ENCODE measurements at regions not wholly inside any gene's neighbourhood (a gene's known extent, or its start where the extent isn't known, plus 50 kb on each side); places are given as distances from the start of the nearest gene placed in this dataset.

- DNase-seq (no peak), ATAC-seq (ENCODE audit: poor library complexity) (no peak)
- Mint-ChIP-seq H3K4me3 (no peak overlapping the region), H3K9me3 (peaks cover 9% of the 10 kb centered on the region), H3K36me3 (ENCODE audit: low read depth) (no peaks in the 10 kb centered on the region), H3K27me3 (no peaks in the 10 kb centered on the region), H3K27ac (no peak overlapping the region), H3K4me1 (ENCODE audit: low read depth) (no peaks in the 10 kb centered on the region)
- Histone ChIP-seq H3K27me3 (ENCODE audit: control insufficient read depth in 1 of 2, insufficient read depth in 2 of 2, low read length in 2 of 2) (no peaks in the 10 kb centered on the region), H3K4me3 (ENCODE audit: low read length) (no peak overlapping the region), H3K27ac (ENCODE audit: low read depth in 1 of 2, low read length in 2 of 2) (no peak overlapping the region), H3K4me1 (ENCODE audit: insufficient read depth, low read length) (no peaks in the 10 kb centered on the region), H3K36me3 (ENCODE audit: insufficient read depth, low read length) (no peaks in the 10 kb centered on the region), H3K9me3 (ENCODE audit: control insufficient read depth in 1 of 2, insufficient read depth in 1 of 2, low read length in 2 of 2) (peaks cover 7 to 10% of the 10 kb centered on the region in 2 experiments)
- ChIA-PET CTCF (no interaction called here), POLR2A (no interaction called here)
- intact Hi-C loops (cut with DNase I, micrococcal nuclease), result no loop called here
- no peak for TF ChIP-seq CTCF (IDR thresholded peaks at IDR 0.05)
Observed at GRCh38 chr22:34017205-34017604, 96.9 kb upstream of the LARGE1 start.

GRCh38 chr22:34019190-34019845, 99.0 kb upstream of the LARGE1 start:
- no peaks in the 10 kb centered on the region for H3K27me3 Mint-ChIP-seq
- H3K27ac Mint-ChIP-seq, result no peak overlapping the region
- CTCF ChIA-PET, result no interaction called here
- no peak overlapping the region for H3K27ac ChIP-seq (ENCODE audit: low read depth in 1 of 2, low read length in 2 of 2)
- H3K27me3 ChIP-seq (ENCODE audit: control insufficient read depth in 1 of 2, insufficient read depth in 2 of 2, low read length in 2 of 2), result no peaks in the 10 kb centered on the region
- H3K9me3 Mint-ChIP-seq, result peaks cover 12% of the 10 kb centered on the region
- H3K4me3 ChIP-seq (ENCODE audit: low read length), result no peak overlapping the region
- DNase-seq (no peak), ATAC-seq (ENCODE audit: poor library complexity) (no peak)
- H3K4me3 Mint-ChIP-seq, result no peak overlapping the region
- intact Hi-C loops (cut with DNase I, micrococcal nuclease), result no loop called here
- no peaks in the 10 kb centered on the region for H3K36me3 Mint-ChIP-seq (ENCODE audit: low read depth)
- no peak for TF ChIP-seq CTCF (IDR thresholded peaks at IDR 0.05)
- POLR2A ChIA-PET, result no interaction called here
- H3K4me1 ChIP-seq (ENCODE audit: insufficient read depth, low read length), result no peaks in the 10 kb centered on the region
- no peaks in the 10 kb centered on the region for H3K36me3 ChIP-seq (ENCODE audit: insufficient read depth, low read length)
- H3K9me3 ChIP-seq (ENCODE audit: control insufficient read depth in 1 of 2, insufficient read depth in 1 of 2, low read length in 2 of 2), result peaks cover 0 to 10% of the 10 kb centered on the region in 2 experiments
- H3K4me1 Mint-ChIP-seq (ENCODE audit: low read depth), result no peaks in the 10 kb centered on the region

- no peaks in the 10 kb centered on the region for H3K9me3 ChIP-seq (ENCODE audit: control insufficient read depth in 1 of 2, insufficient read depth in 1 of 2, low read length in 2 of 2)
- intact Hi-C loops (cut with DNase I, micrococcal nuclease), result no loop called here
- ChIA-PET POLR2A (no interaction called here), CTCF (no interaction called here)
- no peaks in the 10 kb centered on the region for H3K36me3 ChIP-seq (ENCODE audit: insufficient read depth, low read length)
- no peaks in the 10 kb centered on the region for H3K27me3 ChIP-seq (ENCODE audit: control insufficient read depth in 1 of 2, insufficient read depth in 2 of 2, low read length in 2 of 2)
- DNase-seq (no peak), ATAC-seq (ENCODE audit: poor library complexity) (no peak)
- H3K27ac Mint-ChIP-seq, result no peak overlapping the region
- no peak overlapping the region for H3K27ac ChIP-seq (ENCODE audit: low read depth in 1 of 2, low read length in 2 of 2)
- no peaks in the 10 kb centered on the region for H3K27me3 Mint-ChIP-seq
- no peaks in the 10 kb centered on the region for H3K4me1 ChIP-seq (ENCODE audit: insufficient read depth, low read length)
- H3K4me1 Mint-ChIP-seq (ENCODE audit: low read depth), result no peaks in the 10 kb centered on the region
- H3K36me3 Mint-ChIP-seq (ENCODE audit: low read depth), result no peaks in the 10 kb centered on the region
- H3K9me3 Mint-ChIP-seq, result peaks cover 11% of the 10 kb centered on the region
- TF ChIP-seq CTCF (IDR thresholded peaks at IDR 0.05), result no peak
- no peak overlapping the region for H3K4me3 Mint-ChIP-seq
- H3K4me3 ChIP-seq (ENCODE audit: low read length), result no peak overlapping the region
Observed at GRCh38 chr22:34035209-34035608, 114.9 kb upstream of the LARGE1 start.
